ENCODE measurements at regions not wholly inside any gene's neighbourhood (a gene's known extent, or its start where the extent isn't known, plus 50 kb on each side); places are given as distances from the start of the nearest gene placed in this dataset.

DNA sequence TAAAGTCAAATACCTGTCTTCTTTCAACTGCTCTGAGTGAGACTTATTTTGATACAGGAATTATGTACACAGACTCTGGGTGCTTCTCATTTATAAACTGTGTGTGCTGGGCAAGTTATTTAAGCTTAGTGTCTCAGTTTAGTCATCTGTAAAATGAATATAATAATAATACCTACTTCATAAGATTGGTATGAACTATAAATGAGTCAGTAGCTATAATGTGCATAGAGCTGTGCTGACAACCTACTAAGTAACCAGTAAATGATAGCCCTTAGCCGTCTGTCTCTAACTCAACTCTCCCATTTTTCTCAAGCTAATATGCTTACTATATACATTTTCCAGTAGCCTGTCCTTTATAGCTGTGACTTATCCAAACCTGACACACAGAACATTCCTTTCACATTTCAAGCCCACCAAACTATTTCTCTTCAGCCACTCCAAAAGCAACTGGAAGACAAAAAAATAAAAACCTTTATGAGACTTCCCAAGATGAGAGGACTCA is 319.8 kb downstream of the ETAA1 start:
- H3K27ac ChIP-seq: no peak overlapping the region
- H3K27me3 ChIP-seq (ENCODE audit: insufficient read depth, low read depth, severe bottlenecking): peaks cover 89% of the 10 kb centered on the region
- TF ChIP-seq, protein P1, sequence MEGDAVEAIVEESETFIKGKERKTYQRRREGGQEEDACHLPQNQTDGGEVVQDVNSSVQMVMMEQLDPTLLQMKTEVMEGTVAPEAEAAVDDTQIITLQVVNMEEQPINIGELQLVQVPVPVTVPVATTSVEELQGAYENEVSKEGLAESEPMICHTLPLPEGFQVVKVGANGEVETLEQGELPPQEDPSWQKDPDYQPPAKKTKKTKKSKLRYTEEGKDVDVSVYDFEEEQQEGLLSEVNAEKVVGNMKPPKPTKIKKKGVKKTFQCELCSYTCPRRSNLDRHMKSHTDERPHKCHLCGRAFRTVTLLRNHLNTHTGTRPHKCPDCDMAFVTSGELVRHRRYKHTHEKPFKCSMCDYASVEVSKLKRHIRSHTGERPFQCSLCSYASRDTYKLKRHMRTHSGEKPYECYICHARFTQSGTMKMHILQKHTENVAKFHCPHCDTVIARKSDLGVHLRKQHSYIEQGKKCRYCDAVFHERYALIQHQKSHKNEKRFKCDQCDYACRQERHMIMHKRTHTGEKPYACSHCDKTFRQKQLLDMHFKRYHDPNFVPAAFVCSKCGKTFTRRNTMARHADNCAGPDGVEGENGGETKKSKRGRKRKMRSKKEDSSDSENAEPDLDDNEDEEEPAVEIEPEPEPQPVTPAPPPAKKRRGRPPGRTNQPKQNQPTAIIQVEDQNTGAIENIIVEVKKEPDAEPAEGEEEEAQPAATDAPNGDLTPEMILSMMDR (IDR thresholded peaks at IDR 0.05; ENCODE audit: low read depth, low read length): no peak
- no peaks in the 10 kb centered on the region for H3K9me3 ChIP-seq (ENCODE audit: severe bottlenecking)
- H3K36me3 ChIP-seq: no peaks in the 10 kb centered on the region
- no peak for DNase-seq
- H3K4me3 ChIP-seq (ENCODE audit: low read depth, low read length): no peak overlapping the region

DNA sequence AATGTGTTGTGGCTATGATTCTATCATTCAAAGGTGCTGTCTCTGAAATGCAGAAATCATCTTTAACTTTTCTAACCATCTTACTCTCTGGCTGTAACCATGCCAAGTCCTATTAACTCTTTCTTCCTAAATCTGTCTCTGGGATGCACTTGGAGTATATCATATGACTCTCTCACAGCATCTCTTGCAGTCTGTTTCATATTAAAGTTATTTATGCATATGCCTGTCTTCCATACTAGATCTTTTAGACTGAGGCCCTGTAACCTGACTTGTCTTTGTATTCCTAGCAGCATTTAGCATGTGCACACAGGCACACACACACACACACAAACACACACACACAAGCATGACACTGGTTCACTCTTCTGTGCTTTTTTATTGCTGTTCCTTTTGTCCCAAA is 320.6 kb downstream of the ETAA1 start:
- no peaks in the 10 kb centered on the region for H3K36me3 ChIP-seq
- peaks cover 88% of the 10 kb centered on the region for H3K27me3 ChIP-seq (ENCODE audit: insufficient read depth, low read depth, severe bottlenecking)
- TF ChIP-seq, protein P1 (IDR thresholded peaks at IDR 0.05; ENCODE audit: low read depth, low read length): no peak
- H3K9me3 ChIP-seq (ENCODE audit: severe bottlenecking): no peaks in the 10 kb centered on the region
- H3K27ac ChIP-seq: no peak overlapping the region
- DNase-seq: no peak
- no peak overlapping the region for H3K4me3 ChIP-seq (ENCODE audit: low read depth, low read length)

DNA sequence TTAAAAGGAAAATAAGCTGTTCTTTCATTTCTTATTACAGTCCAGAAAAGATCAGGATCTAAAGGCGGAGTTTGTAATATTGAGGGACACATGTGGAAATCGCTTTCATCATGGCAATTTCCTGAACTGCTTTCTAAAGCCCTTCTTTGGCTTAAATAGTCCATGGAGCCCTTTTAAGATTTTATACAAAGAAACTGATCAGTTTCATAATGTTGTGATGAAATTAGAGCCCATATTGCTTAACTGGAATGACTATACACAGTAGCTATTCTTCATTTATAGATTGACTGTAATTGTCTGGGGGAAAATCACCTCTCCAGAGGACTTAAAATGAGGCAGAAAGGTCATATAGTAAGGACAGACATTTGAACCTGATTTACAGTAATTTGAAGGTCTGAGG is 322.2 kb downstream of the ETAA1 start:
- DNase-seq: no peak
- Histone ChIP-seq H3K9me3 (ENCODE audit: severe bottlenecking) (no peaks in the 10 kb centered on the region), H3K27me3 (ENCODE audit: insufficient read depth, low read depth, severe bottlenecking) (peaks cover 88% of the 10 kb centered on the region), H3K4me3 (ENCODE audit: low read depth, low read length) (no peak overlapping the region), H3K36me3 (no peaks in the 10 kb centered on the region), H3K27ac (no peak overlapping the region)
- TF ChIP-seq, protein P1 (IDR thresholded peaks at IDR 0.05; ENCODE audit: low read depth, low read length): no peak

DNA sequence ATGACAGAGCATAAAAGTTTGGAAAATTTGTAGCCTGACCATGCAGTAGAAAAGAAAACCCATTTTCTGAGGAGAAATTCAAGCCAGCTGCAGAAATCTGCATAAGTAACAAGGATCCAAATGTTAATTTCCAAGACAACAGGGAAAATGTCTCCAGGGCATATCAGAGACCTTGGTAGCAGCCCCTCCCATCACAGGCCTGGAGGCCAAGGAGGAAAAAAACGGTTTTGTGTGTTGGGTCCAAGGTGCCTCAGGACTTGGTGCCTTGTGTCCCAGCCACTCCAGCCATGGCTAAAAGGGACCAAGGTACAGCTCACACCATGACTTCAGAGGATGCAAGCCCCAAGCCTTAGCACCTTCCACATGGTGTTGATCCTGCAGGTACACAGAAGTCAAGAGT is 324.4 kb downstream of the ETAA1 start:
- H3K27me3 ChIP-seq (ENCODE audit: insufficient read depth, low read depth, severe bottlenecking): peaks cover 88% of the 10 kb centered on the region
- no peak overlapping the region for H3K27ac ChIP-seq
- TF ChIP-seq, protein P1 (IDR thresholded peaks at IDR 0.05; ENCODE audit: low read depth, low read length): no peak
- H3K9me3 ChIP-seq (ENCODE audit: severe bottlenecking): no peaks in the 10 kb centered on the region
- DNase-seq: no peak
- no peaks in the 10 kb centered on the region for H3K36me3 ChIP-seq
- no peak overlapping the region for H3K4me3 ChIP-seq (ENCODE audit: low read depth, low read length)

DNA sequence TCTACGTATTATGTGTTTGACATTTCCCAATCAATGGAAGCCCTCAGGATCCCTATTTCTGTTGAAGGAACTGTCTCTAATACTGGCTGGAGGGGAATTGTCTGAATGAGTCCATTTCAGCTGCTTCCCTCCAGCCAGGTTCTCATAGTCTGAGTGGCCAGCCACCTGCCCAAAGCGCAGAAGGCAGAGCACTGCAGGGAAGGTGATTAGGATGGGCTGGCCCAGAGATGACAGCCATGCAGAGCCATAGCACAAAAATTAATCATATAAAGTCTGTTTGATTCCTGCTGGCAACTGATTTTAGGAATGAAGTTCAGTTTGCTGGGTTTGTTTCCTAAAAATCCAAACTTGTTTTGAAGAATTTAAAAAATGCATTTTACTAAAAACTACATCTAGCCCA is 327.1 kb downstream of the ETAA1 start:
- TF ChIP-seq, protein P1 (IDR thresholded peaks at IDR 0.05; ENCODE audit: low read depth, low read length): no peak
- Histone ChIP-seq H3K4me3 (ENCODE audit: low read depth, low read length) (no peak overlapping the region), H3K27ac (no peak overlapping the region), H3K27me3 (ENCODE audit: insufficient read depth, low read depth, severe bottlenecking) (peaks cover 87% of the 10 kb centered on the region), H3K9me3 (ENCODE audit: severe bottlenecking) (no peaks in the 10 kb centered on the region), H3K36me3 (no peaks in the 10 kb centered on the region)
- no peak for DNase-seq

DNA sequence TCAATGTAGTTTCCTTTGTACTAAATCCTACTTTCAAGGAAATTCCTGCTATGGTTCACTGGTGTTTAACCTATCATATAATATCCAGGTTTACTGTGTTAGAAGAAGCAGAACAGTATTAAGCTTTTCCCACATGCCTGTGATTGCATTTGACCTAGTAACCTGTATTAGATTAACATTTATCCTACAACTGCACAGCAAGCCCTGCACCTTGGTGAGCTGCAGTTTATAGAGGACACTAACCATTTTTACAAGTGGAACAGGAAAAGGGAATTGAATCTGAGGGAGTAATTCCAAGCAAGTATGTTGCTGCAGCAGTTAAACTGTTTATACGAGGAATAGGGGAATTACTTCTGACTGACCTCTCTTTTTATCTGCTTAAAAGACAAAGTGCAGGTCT is 328.6 kb downstream of the ETAA1 start:
- no peaks in the 10 kb centered on the region for H3K36me3 ChIP-seq
- TF ChIP-seq, protein P1 (IDR thresholded peaks at IDR 0.05; ENCODE audit: low read depth, low read length): no peak
- peaks cover 2% of the 10 kb centered on the region for H3K9me3 ChIP-seq (ENCODE audit: severe bottlenecking)
- no peak overlapping the region for H3K4me3 ChIP-seq (ENCODE audit: low read depth, low read length)
- no peak for DNase-seq
- H3K27me3 ChIP-seq (ENCODE audit: insufficient read depth, low read depth, severe bottlenecking): peaks cover 89% of the 10 kb centered on the region
- H3K27ac ChIP-seq: no peak overlapping the region
